ENCODE measurements at regions not wholly inside any gene's neighbourhood (a gene's known extent, or its start where the extent isn't known, plus 50 kb on each side); places are given as distances from the start of the nearest gene placed in this dataset.
"Not testable (repeated sequence)": the region's sequence is repeated elsewhere in the genome, so short reads cannot be mapped to it uniquely, and the experiment has no call there.

- no peak for TF ChIP-seq CTCF (IDR thresholded peaks at IDR 0.05; ENCODE audit: borderline replicate concordance, insufficient read depth, low read depth, low read length)
- H3K4me3 ChIP-seq (ENCODE audit: low read depth, low read length): no peak overlapping the region
Measured at GRCh38 chr4:92235731-92236130, 68.0 kb upstream of the GRID2 start.

GRCh38 chr4:92236877-92237276, 66.9 kb upstream of the GRID2 start:
- TF ChIP-seq CTCF (IDR thresholded peaks at IDR 0.05; ENCODE audit: borderline replicate concordance, insufficient read depth, low read depth, low read length): no peak
- no peak overlapping the region for H3K4me3 ChIP-seq (ENCODE audit: low read depth, low read length)

- H3K4me3 ChIP-seq (ENCODE audit: low read depth, low read length): no peak overlapping the region
- TF ChIP-seq CTCF (IDR thresholded peaks at IDR 0.05; ENCODE audit: borderline replicate concordance, insufficient read depth, low read depth, low read length): no peak
Measured at GRCh38 chr4:92237559-92237958, 66.2 kb upstream of the GRID2 start.

- H3K4me3 ChIP-seq (ENCODE audit: low read depth, low read length): no peak overlapping the region
- TF ChIP-seq CTCF (IDR thresholded peaks at IDR 0.05; ENCODE audit: borderline replicate concordance, insufficient read depth, low read depth, low read length): no peak
Measured at GRCh38 chr4:92241094-92241493, 62.7 kb upstream of the GRID2 start.

- no peak for TF ChIP-seq CTCF (IDR thresholded peaks at IDR 0.05; ENCODE audit: borderline replicate concordance, insufficient read depth, low read depth, low read length)
- no peak overlapping the region for H3K4me3 ChIP-seq (ENCODE audit: low read depth, low read length)
Measured at GRCh38 chr4:92246384-92246783, 57.4 kb upstream of the GRID2 start.

- no peak for TF ChIP-seq CTCF (IDR thresholded peaks at IDR 0.05; ENCODE audit: borderline replicate concordance, insufficient read depth, low read depth, low read length)
Measured at GRCh38 chr4:92249541-92249940, 54.2 kb upstream of the GRID2 start.

GRCh38 chr4:92251711-92252110, 52.1 kb upstream of the GRID2 start:
- TF ChIP-seq CTCF (IDR thresholded peaks at IDR 0.05; ENCODE audit: borderline replicate concordance, insufficient read depth, low read depth, low read length): no peak
- no peak overlapping the region for H3K4me3 ChIP-seq (ENCODE audit: low read depth, low read length)

More at GRCh38 chr4:92249541-92249940, 54.2 kb upstream of the GRID2 start:
- no peak overlapping the region for H3K4me3 ChIP-seq (ENCODE audit: low read depth, low read length)

GRCh38 chr4:92252358-92252757, 51.4 kb upstream of the GRID2 start:
- not testable (repeated sequence) for H3K4me3 ChIP-seq (ENCODE audit: low read depth, low read length)
